ENCODE measurements at regions not wholly inside any gene's neighbourhood (a gene's known extent, or its start where the extent isn't known, plus 50 kb on each side); places are given as distances from the start of the nearest gene placed in this dataset.

DNA sequence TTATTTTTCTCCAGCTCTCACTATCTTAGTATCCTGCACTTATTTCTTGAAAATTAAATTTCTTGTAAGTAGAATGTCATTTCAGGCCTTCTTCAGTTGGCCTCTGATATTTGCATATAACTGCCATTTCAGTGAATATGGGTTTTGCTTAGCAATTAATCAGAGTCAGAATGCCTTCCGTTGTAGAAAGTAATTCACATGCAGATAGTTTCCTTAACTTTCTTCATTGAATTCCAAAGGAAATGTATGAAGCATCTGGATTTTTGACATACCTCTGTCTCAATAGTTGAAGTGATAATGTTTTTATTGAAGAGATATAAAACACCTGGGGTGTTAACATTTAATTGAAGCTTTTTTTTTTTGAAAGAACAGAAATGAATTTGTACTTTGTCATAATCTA, 914.1 kb upstream of the NXPH2 start:
- TF ChIP-seq, protein P1, sequence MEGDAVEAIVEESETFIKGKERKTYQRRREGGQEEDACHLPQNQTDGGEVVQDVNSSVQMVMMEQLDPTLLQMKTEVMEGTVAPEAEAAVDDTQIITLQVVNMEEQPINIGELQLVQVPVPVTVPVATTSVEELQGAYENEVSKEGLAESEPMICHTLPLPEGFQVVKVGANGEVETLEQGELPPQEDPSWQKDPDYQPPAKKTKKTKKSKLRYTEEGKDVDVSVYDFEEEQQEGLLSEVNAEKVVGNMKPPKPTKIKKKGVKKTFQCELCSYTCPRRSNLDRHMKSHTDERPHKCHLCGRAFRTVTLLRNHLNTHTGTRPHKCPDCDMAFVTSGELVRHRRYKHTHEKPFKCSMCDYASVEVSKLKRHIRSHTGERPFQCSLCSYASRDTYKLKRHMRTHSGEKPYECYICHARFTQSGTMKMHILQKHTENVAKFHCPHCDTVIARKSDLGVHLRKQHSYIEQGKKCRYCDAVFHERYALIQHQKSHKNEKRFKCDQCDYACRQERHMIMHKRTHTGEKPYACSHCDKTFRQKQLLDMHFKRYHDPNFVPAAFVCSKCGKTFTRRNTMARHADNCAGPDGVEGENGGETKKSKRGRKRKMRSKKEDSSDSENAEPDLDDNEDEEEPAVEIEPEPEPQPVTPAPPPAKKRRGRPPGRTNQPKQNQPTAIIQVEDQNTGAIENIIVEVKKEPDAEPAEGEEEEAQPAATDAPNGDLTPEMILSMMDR (optimal IDR thresholded peaks at IDR 0.05 in 1 of 3, IDR thresholded peaks at IDR 0.05 in 1 of 3, conservative IDR thresholded peaks at IDR 0.05 in 1 of 3; ENCODE audit: extremely low read depth in 1 of 3, insufficient read depth in 2 of 3, low read length in 3 of 3): no peak
- no peak for TF ChIP-seq EZH2 (IDR thresholded peaks at IDR 0.05; ENCODE audit: low read length)
